GM12878 (cell line): ENCODE measurements at regions not wholly inside any gene's neighbourhood (a gene's known extent, or its start where the extent isn't known, plus 50 kb on each side); places are given as distances from the start of the nearest gene placed in this dataset.

Source experiments
- ATAC-seq: fragments of 200-7000 bp; cut with Tn5 transposase; 3 replicates; pipeline ENCODE4 v1.9.1; 2020; ENCODE audit warnings: mild to moderate bottlenecking, moderate library complexity
- BruUV-seq: library from RNA; stranded (reverse); fragments of 400-500 nt; replicated peaks from 2 replicates; lab custom pipeline; 2021; lab: Mats Ljungman, UMichigan
- CTCF ChIA-PET: fragments of 300-600 bp; sonication (Branson Sonifier 250); formaldehyde crosslinking; extraction: SDS; loops from one replicate; lab custom pipeline; 2021; ENCODE audit warnings: inconsistent platforms; lab: Yijun Ruan, JAX
- POLR2A ChIA-PET: fragments of 350-600 bp; formaldehyde crosslinking; extraction: SDS; loops from one replicate; lab custom pipeline; 2021; ENCODE audit warnings: inconsistent platforms; lab: Charles Lee
- RAD21 ChIA-PET: fragments of 300-600 bp; sonication (Branson Sonifier 250); formaldehyde crosslinking; loops from one replicate; lab custom pipeline; 2023; ENCODE audit warnings: antibody characterized with exemption; ENCODE audit not compliant: unreplicated experiment; lab: Charles Lee
- SMC1A ChIA-PET: fragments of 300-600 bp; sonication (Branson Sonifier 250); formaldehyde crosslinking; loops from one replicate; lab custom pipeline; 2023; ENCODE audit not compliant: unreplicated experiment, uncharacterized antibody; lab: Charles Lee
- DNase-seq: peaks from one replicate; pipeline ENCODE4 v3.0.0-alpha.2; 2011; ENCODE audit warnings: low read depth, low spot score
- FAIRE-seq: peaks from 3 replicates; lab custom pipeline; 2011; peaks lifted over from hg19 to GRCh38; lab: Jason Lieb, UNC
- H2AFZ ChIP-seq: 2 replicates; pipeline ENCODE4 v1.6.0; 2011; ENCODE audit warnings: low read depth, low read length, control low read depth; ENCODE audit not compliant: control insufficient read depth
- H3K27ac ChIP-seq: 2 replicates; pipeline ENCODE4 v1.5.1; 2011; ENCODE audit warnings: control low read depth; ENCODE audit not compliant: control insufficient read depth, insufficient read depth
- H3K27me3 ChIP-seq, 2 experiments: replicated peaks in 1 of 2; 2 replicates each; pipeline versions ENCODE4 v1.6.0 to v1.6.1; 2011; ENCODE audit warnings: low read length in 1 of 2; ENCODE audit not compliant: control insufficient read depth in 2 of 2, insufficient read depth in 2 of 2
- H3K36me3 ChIP-seq, 2 experiments: 2 replicates each; pipeline ENCODE4 v1.5.1; 2011; ENCODE audit warnings: low read length in 1 of 2; ENCODE audit not compliant: control insufficient read depth in 2 of 2, insufficient read depth in 2 of 2
- H3K4me1 ChIP-seq: 2 replicates; pipeline ENCODE4 v1.6.1; 2011; ENCODE audit warnings: mild to moderate bottlenecking, low read length, moderate library complexity, mixed read lengths; ENCODE audit not compliant: control insufficient read depth, insufficient read depth
- H3K4me2 ChIP-seq: 2 replicates; pipeline ENCODE4 v1.6.0; 2011; ENCODE audit warnings: control low read depth; ENCODE audit not compliant: control insufficient read depth, insufficient read depth
- H3K4me3 ChIP-seq: fragments of 200-600 bp; sonication (generic); 2 replicates; pipeline ENCODE4 v1.5.1; 2016
- H3K79me2 ChIP-seq: 2 replicates; pipeline ENCODE4 v1.6.0; 2011; ENCODE audit warnings: low read length; ENCODE audit not compliant: control insufficient read depth, insufficient read depth
- H3K9ac ChIP-seq: 2 replicates; pipeline ENCODE4 v1.8.0; 2011; ENCODE audit warnings: low read length, control low read depth, mixed read lengths; ENCODE audit not compliant: control insufficient read depth, insufficient read depth
- H3K9me3 ChIP-seq: replicated peaks from 3 replicates; pipeline ENCODE4 v1.5.1; 2011; ENCODE audit warnings: mild to moderate bottlenecking, low read length; ENCODE audit not compliant: control insufficient read depth, insufficient read depth
- H4K20me1 ChIP-seq: 2 replicates; pipeline ENCODE4 v1.6.0; 2011; ENCODE audit not compliant: control insufficient read depth, insufficient read depth
- CUX1 ChIP-seq: IDR thresholded peaks from 2 replicates; pipeline ENCODE4 v1.6.1; 2012; ENCODE audit warnings: improper control_type of control experiment, low read depth, low read length; ENCODE audit not compliant: insufficient replicate concordance
- NKRF ChIP-seq: fragments of 450-650 bp; conservative IDR thresholded peaks from 2 replicates; pipeline ENCODE4 v1.6.1; 2017; ENCODE audit warnings: mild to moderate bottlenecking, moderate library complexity
- RAD21 ChIP-seq: IDR thresholded peaks from 2 replicates; pipeline ENCODE4 v1.6.1; 2011; ENCODE audit warnings: mild to moderate bottlenecking, low read depth, low read length, moderate library complexity; ENCODE audit not compliant: insufficient read depth
- RUNX3 ChIP-seq: IDR thresholded peaks from 2 replicates; pipeline ENCODE4 v1.6.1; 2012; ENCODE audit warnings: low read length, inconsistent platforms
- SIN3A ChIP-seq: IDR thresholded peaks from 2 replicates; pipeline ENCODE4 v1.6.1; 2012; ENCODE audit warnings: low read depth, low read length, improper control_type of control experiment
- SPI1 ChIP-seq: IDR thresholded peaks from 2 replicates; pipeline ENCODE4 v1.6.1; 2011; ENCODE audit warnings: low read depth, mild to moderate bottlenecking, low read length, moderate library complexity, borderline replicate concordance; ENCODE audit not compliant: insufficient read depth
- SREBF2 ChIP-seq: IDR thresholded peaks from 2 replicates; pipeline ENCODE4 v1.6.1; 2012; ENCODE audit warnings: mild to moderate bottlenecking, low read length
- SUPT20H ChIP-seq: IDR thresholded peaks from 2 replicates; pipeline ENCODE4 v1.6.1; 2011; ENCODE audit warnings: low read depth, mild to moderate bottlenecking, low read length, moderate library complexity, borderline replicate concordance; ENCODE audit not compliant: control insufficient read depth
- TCF3 ChIP-seq: IDR thresholded peaks from 2 replicates; pipeline ENCODE4 v1.6.1; 2012; ENCODE audit warnings: low read depth, mild to moderate bottlenecking, low read length, borderline replicate concordance; ENCODE audit not compliant: insufficient read depth
- ZZZ3 ChIP-seq: IDR thresholded peaks from 2 replicates; pipeline ENCODE4 v1.6.1; 2011; ENCODE audit warnings: low read depth; ENCODE audit not compliant: control insufficient read depth, insufficient read length
- WGBS: methylation state at CpG from one replicate; pipeline ENCODE4 v1.1.6; 2016; ENCODE audit warnings: low lambda C conversion rate; ENCODE audit not compliant: insufficient replicate concordance, insufficient coverage; ENCODE audit errors: missing lambda C conversion rate; 5-methylcytosine and 5-hydroxymethylcytosine counted together
- in situ Hi-C: fragments of 300-500 bp; cut with MboI; formaldehyde crosslinking; loops from 9 replicates; pipeline ENCODE4 v1.14.3; 2018; ENCODE audit warnings: mixed read lengths
- intact Hi-C: fragments of 100-400 bp; cut with micrococcal nuclease; formaldehyde crosslinking; loops from one replicate; pipeline ENCODE4 v1.14.2; 2022; ENCODE audit not compliant: unreplicated experiment
- TF ChIP-seq, protein P1 (sequence below): IDR thresholded peaks from 2 replicates; pipeline ENCODE4 v1.6.1; 2012; ENCODE audit warnings: low read length, inconsistent platforms
- TF ChIP-seq, protein P2 (sequence below): fragments of 450-650 bp; IDR thresholded peaks from 2 replicates; pipeline ENCODE4 v1.6.1; 2017; ENCODE audit warnings: mild to moderate bottlenecking, low read depth, inconsistent platforms; ENCODE audit not compliant: poor library complexity, severe bottlenecking

DNA sequence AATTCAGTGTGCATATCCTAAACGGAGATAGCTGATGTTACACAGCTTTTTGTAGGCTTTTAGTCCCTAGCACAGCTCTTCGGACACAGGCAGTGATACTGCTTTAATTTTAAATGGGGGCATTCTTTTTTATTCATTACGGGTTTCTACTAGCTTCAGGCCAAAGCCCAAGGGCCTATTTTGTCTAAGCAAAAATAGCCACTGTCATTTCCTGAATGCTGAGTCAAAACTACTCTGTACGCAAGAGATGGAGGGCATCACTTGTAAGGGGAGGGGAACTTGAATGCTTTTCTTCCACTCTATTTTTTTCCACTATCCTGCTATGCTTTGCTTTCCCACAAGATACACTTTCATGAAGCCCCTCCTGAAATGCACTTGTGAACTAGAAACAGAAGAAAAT lies 360.7 kb downstream of the PMP22 start (continued):
- no peak for TF ChIP-seq NKRF
- no peak for TF ChIP-seq SREBF2

DNA sequence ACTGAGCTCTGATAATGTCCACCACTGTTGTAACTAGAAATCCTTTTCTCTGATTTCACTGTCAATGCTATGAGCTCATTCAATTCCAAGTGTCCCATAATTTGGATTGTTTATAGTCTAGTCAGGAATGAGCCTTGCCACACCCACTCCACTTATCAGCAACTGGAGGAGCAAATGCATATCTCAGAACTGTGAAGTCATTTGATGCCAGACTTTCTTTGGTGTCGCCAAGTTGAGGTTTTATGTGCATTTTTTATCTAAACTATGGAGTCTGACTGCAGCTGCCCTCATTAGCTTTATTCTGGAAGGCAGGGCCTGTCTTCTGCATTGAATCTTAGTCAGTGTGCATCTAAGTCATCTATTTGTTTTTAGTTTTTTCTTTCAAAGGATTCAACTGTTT lies 361.3 kb downstream of the PMP22 start:
- ATAC-seq (no peak), DNase-seq (no peak), FAIRE-seq (no peak)
- intact Hi-C loops: no loop called here
- WGBS: 0% methylated on average over 1 of the region's 1 CpG
- SMC1A ChIA-PET: interaction anchor here (0.6 to 1.4 kb wide), 3 partner anchors 18 to 49 kb away, joined by 3 to 5 read pairs (median 3); no protein-coding TSS in a partner anchor
- H3K9ac ChIP-seq: no peak overlapping the region
- in situ Hi-C loops: no loop called here
- H3K27ac ChIP-seq: no peak overlapping the region
- no peaks in the 10 kb centered on the region for H3K4me1 ChIP-seq
- POLR2A ChIA-PET: no interaction called here
- H3K36me3 ChIP-seq: no peaks in the 10 kb centered on the region
- no peak overlapping the region for H3K4me3 ChIP-seq
- no peaks in the 10 kb centered on the region for H4K20me1 ChIP-seq
- BruUV-seq: no TSS peak
- no peak overlapping the region for H2AFZ ChIP-seq
- no peaks in the 10 kb centered on the region for H3K27me3 ChIP-seq
- CTCF ChIA-PET: no interaction called here
- H3K4me2 ChIP-seq: no peak overlapping the region
- H3K79me2 ChIP-seq: no peaks in the 10 kb centered on the region
- no peaks in the 10 kb centered on the region for H3K9me3 ChIP-seq
- RAD21 ChIA-PET: no interaction called here
- TF ChIP-seq SUPT20H: no peak
- no peak for TF ChIP-seq RUNX3
- TF ChIP-seq CUX1: no peak
- no peak for TF ChIP-seq SPI1
- TF ChIP-seq RAD21: no peak
- TF ChIP-seq ZZZ3: no peak
- TF ChIP-seq, protein P1, sequence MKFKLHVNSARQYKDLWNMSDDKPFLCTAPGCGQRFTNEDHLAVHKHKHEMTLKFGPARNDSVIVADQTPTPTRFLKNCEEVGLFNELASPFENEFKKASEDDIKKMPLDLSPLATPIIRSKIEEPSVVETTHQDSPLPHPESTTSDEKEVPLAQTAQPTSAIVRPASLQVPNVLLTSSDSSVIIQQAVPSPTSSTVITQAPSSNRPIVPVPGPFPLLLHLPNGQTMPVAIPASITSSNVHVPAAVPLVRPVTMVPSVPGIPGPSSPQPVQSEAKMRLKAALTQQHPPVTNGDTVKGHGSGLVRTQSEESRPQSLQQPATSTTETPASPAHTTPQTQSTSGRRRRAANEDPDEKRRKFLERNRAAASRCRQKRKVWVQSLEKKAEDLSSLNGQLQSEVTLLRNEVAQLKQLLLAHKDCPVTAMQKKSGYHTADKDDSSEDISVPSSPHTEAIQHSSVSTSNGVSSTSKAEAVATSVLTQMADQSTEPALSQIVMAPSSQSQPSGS: no peak
- TF ChIP-seq SIN3A: no peak
- no peak for TF ChIP-seq TCF3
- TF ChIP-seq, protein P2, sequence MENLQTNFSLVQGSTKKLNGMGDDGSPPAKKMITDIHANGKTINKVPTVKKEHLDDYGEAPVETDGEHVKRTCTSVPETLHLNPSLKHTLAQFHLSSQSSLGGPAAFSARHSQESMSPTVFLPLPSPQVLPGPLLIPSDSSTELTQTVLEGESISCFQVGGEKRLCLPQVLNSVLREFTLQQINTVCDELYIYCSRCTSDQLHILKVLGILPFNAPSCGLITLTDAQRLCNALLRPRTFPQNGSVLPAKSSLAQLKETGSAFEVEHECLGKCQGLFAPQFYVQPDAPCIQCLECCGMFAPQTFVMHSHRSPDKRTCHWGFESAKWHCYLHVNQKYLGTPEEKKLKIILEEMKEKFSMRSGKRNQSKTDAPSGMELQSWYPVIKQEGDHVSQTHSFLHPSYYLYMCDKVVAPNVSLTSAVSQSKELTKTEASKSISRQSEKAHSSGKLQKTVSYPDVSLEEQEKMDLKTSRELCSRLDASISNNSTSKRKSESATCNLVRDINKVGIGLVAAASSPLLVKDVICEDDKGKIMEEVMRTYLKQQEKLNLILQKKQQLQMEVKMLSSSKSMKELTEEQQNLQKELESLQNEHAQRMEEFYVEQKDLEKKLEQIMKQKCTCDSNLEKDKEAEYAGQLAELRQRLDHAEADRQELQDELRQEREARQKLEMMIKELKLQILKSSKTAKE: no peak
